H9 (cell line): ENCODE measurements at regions not wholly inside any gene's neighbourhood (a gene's known extent, or its start where the extent isn't known, plus 50 kb on each side); places are given as distances from the start of the nearest gene placed in this dataset.

Experiments used
- DNase-seq: peaks from one replicate; pipeline ENCODE4 v3.0.0-alpha.2; 2017
- H2AFZ ChIP-seq: one replicate; pipeline ENCODE4 v1.6.1; 2013; ENCODE audit warnings: mild to moderate bottlenecking, low read length, control low read depth, moderate library complexity
- H2AK5ac ChIP-seq: 2 replicates; pipeline ENCODE4 v1.6.1; 2013; ENCODE audit warnings: low read length, control low read depth, mixed read lengths; ENCODE audit not compliant: insufficient read length
- H2BK120ac ChIP-seq: one replicate; pipeline ENCODE4 v1.6.1; 2013; ENCODE audit warnings: low read depth, mild to moderate bottlenecking, low read length, control low read depth, inconsistent platforms; ENCODE audit not compliant: poor library complexity, severe bottlenecking
- H2BK12ac ChIP-seq: 2 replicates; pipeline ENCODE4 v1.6.1; 2013; ENCODE audit warnings: low read length, control low read depth, mixed read lengths, low read depth; ENCODE audit not compliant: insufficient read length
- H2BK15ac ChIP-seq: 2 replicates; pipeline ENCODE4 v1.6.1; 2013; ENCODE audit warnings: low read depth, low read length, control low read depth
- H2BK20ac ChIP-seq: one replicate; pipeline ENCODE4 v1.6.1; 2013; ENCODE audit warnings: low read depth, mild to moderate bottlenecking, low read length, control low read depth, inconsistent platforms; ENCODE audit not compliant: poor library complexity, severe bottlenecking
- H2BK5ac ChIP-seq: 2 replicates; pipeline ENCODE4 v1.6.1; 2013; ENCODE audit warnings: low read length, control low read depth, mixed read lengths; ENCODE audit not compliant: insufficient read length
- H3K14ac ChIP-seq: 2 replicates; pipeline ENCODE4 v1.6.1; 2013; ENCODE audit warnings: low read length, control low read depth; ENCODE audit not compliant: insufficient read depth
- H3K18ac ChIP-seq: 2 replicates; pipeline ENCODE4 v1.6.1; 2013; ENCODE audit warnings: low read depth, mild to moderate bottlenecking, mixed read lengths, low read length, control low read depth; ENCODE audit not compliant: insufficient read length
- H3K23ac ChIP-seq: 2 replicates; pipeline ENCODE4 v1.6.1; 2013; ENCODE audit warnings: low read length, control low read depth, mixed read lengths, low read depth; ENCODE audit not compliant: insufficient read length
- H3K23me2 ChIP-seq: 2 replicates; pipeline ENCODE4 v1.6.1; 2013; ENCODE audit warnings: low read depth, mild to moderate bottlenecking, mixed read lengths, low read length, control low read depth; ENCODE audit not compliant: insufficient read length, poor library complexity, severe bottlenecking
- H3K27ac ChIP-seq: 2 replicates; pipeline ENCODE4 v1.5.1; 2013; ENCODE audit warnings: low read length, control low read depth, mixed read lengths, low read depth; ENCODE audit not compliant: insufficient read length
- H3K27me3 ChIP-seq: 2 replicates; pipeline ENCODE4 v1.6.1; 2013; ENCODE audit warnings: low read length, control low read depth, inconsistent platforms; ENCODE audit not compliant: insufficient read depth
- H3K4ac ChIP-seq: 2 replicates; pipeline ENCODE4 v1.6.1; 2013; ENCODE audit warnings: low read depth, mild to moderate bottlenecking, control low read depth, inconsistent platforms, low read length, moderate library complexity
- H3K4me1 ChIP-seq: 2 replicates; pipeline ENCODE4 v1.6.1; 2013; ENCODE audit warnings: low read length, control low read depth, inconsistent platforms; ENCODE audit not compliant: insufficient read depth
- H3K4me2 ChIP-seq: 2 replicates; pipeline ENCODE4 v1.6.1; 2013; ENCODE audit warnings: low read length, control low read depth, mixed read lengths; ENCODE audit not compliant: insufficient read length, insufficient read depth
- H3K56ac ChIP-seq: 2 replicates; pipeline ENCODE4 v1.6.1; 2013; ENCODE audit warnings: low read depth, mild to moderate bottlenecking, mixed read lengths, low read length, control low read depth; ENCODE audit not compliant: insufficient read length
- H3K79me1 ChIP-seq: 2 replicates; pipeline ENCODE4 v1.6.1; 2013; ENCODE audit warnings: low read depth, mild to moderate bottlenecking, moderate library complexity, low read length, control low read depth, inconsistent platforms; ENCODE audit not compliant: insufficient read depth, poor library complexity, severe bottlenecking
- H3K79me2 ChIP-seq: 2 replicates; pipeline ENCODE4 v1.6.1; 2013; ENCODE audit warnings: low read length, control low read depth, inconsistent platforms; ENCODE audit not compliant: insufficient read depth
- H3K9ac ChIP-seq: 2 replicates; pipeline ENCODE4 v1.6.1; 2013; ENCODE audit warnings: low read length, control low read depth, mixed read lengths; ENCODE audit not compliant: insufficient read length; ENCODE audit errors: extremely low read depth
- H3K9me3 ChIP-seq: one replicate; pipeline ENCODE4 v1.6.1; 2013; ENCODE audit warnings: low read depth, low read length, inconsistent platforms; ENCODE audit not compliant: control insufficient read depth
- H3T11ph ChIP-seq: one replicate; pipeline ENCODE4 v1.6.1; 2013; ENCODE audit warnings: mild to moderate bottlenecking, low read length, control low read depth, inconsistent platforms
- H4K20me1 ChIP-seq: one replicate; pipeline ENCODE4 v1.6.1; 2013; ENCODE audit not compliant: control insufficient read depth, insufficient read length, insufficient read depth
- H4K5ac ChIP-seq: 2 replicates; pipeline ENCODE4 v1.6.1; 2013; ENCODE audit warnings: low read depth, mild to moderate bottlenecking, mixed read lengths, low read length, control low read depth; ENCODE audit not compliant: insufficient read length
- H4K8ac ChIP-seq: replicated peaks from 2 replicates; pipeline ENCODE4 v1.6.1; 2013; ENCODE audit warnings: low read length, control low read depth, mixed read lengths, low read depth; ENCODE audit not compliant: insufficient read length
- H4K91ac ChIP-seq: 2 replicates; pipeline ENCODE4 v1.6.1; 2013; ENCODE audit warnings: low read depth, mild to moderate bottlenecking, moderate library complexity, mixed read lengths, low read length, control low read depth; ENCODE audit not compliant: insufficient read length
- H3K27ac Mint-ChIP-seq, 3 experiments: 2 replicates in 2 of 3; 3 replicates in 1 of 3; pipeline ENCODE4 v1.8.0; 2020 to 2021; ENCODE audit warnings: mixed read lengths in 3 of 3, mild to moderate bottlenecking in 1 of 3, moderate library complexity in 1 of 3
- H3K27me3 Mint-ChIP-seq: 2 replicates; pipeline ENCODE4 v1.8.0; 2021; ENCODE audit warnings: low read depth, mild to moderate bottlenecking, moderate library complexity, mixed read lengths
- H3K36me3 Mint-ChIP-seq, 3 experiments: 2 replicates in 2 of 3; 3 replicates in 1 of 3; pipeline ENCODE4 v1.8.0; 2020 to 2021; ENCODE audit warnings: low read depth in 3 of 3, mixed read lengths in 3 of 3; ENCODE audit not compliant: insufficient read depth in 1 of 3
- H3K4me1 Mint-ChIP-seq, 2 experiments: 2 replicates each; pipeline ENCODE4 v1.8.0; 2020; ENCODE audit warnings: mixed read lengths in 2 of 2
- H3K4me3 Mint-ChIP-seq, 2 experiments: 2 replicates in 1 of 2; 3 replicates in 1 of 2; pipeline ENCODE4 v1.8.0; 2020 to 2021; ENCODE audit warnings: mild to moderate bottlenecking in 2 of 2, mixed read lengths in 2 of 2, moderate library complexity in 1 of 2
- H3K9me3 Mint-ChIP-seq, 2 experiments: 2 replicates in 1 of 2; 3 replicates in 1 of 2; pipeline ENCODE4 v1.8.0; 2020; ENCODE audit warnings: mild to moderate bottlenecking in 2 of 2, mixed read lengths in 2 of 2, moderate library complexity in 1 of 2
- CTCF ChIP-seq: fragments of 200-600 bp; sonication (generic); conservative IDR thresholded peaks from 3 replicates; pipeline ENCODE4 v1.8.0; 2021; ENCODE audit warnings: antibody characterized with exemption, mild to moderate bottlenecking
- WGBS: extraction: QIAGEN DNeasy Blood & Tissue Kit; methylation state at CpG from one replicate; pipeline ENCODE4 v1.1.7; 2013; ENCODE audit warnings: missing lambda C conversion rate, low lambda C conversion rate, mixed read lengths; ENCODE audit not compliant: insufficient read length; ENCODE audit errors: extremely low coverage; 5-methylcytosine and 5-hydroxymethylcytosine counted together

GRCh38 chr21:43348170-43348766 lies 78.7 kb downstream of the SIK1 start:
- no CpG with 5 or more reads among the region's 15 CpGs for WGBS
- H2AFZ ChIP-seq: no peak overlapping the region

More at GRCh38 chr21:43348170-43348766, 78.7 kb downstream of the SIK1 start:
- Histone ChIP-seq H3K79me1 (no peaks in the 10 kb centered on the region), H4K91ac (no peak overlapping the region), H4K5ac (no peak overlapping the region), H3T11ph (no peak overlapping the region), H2BK12ac (no peak overlapping the region), H3K4ac (no peak overlapping the region), H2BK5ac (no peak overlapping the region), H3K27me3 (no peaks in the 10 kb centered on the region), H2BK20ac (no peak overlapping the region), H4K20me1 (no peaks in the 10 kb centered on the region), H2BK120ac (no peak overlapping the region), H3K18ac (no peak overlapping the region), H3K14ac (no peak overlapping the region), H3K23me2 (no peaks in the 10 kb centered on the region), H3K79me2 (no peaks in the 10 kb centered on the region), H3K4me1 (no peaks in the 10 kb centered on the region), H2BK15ac (no peak overlapping the region), H3K56ac (no peak overlapping the region), H3K9ac (no peak overlapping the region), H3K23ac (no peak overlapping the region), H4K8ac (no peak overlapping the region), H3K9me3 (no peaks in the 10 kb centered on the region), H3K4me2 (no peak overlapping the region), H2AK5ac (no peak overlapping the region), H3K27ac (no peak overlapping the region)
- Mint-ChIP-seq H3K9me3 (no peaks in the 10 kb centered on the region), H3K4me3 (no peak overlapping the region), H3K36me3 (no peaks in the 10 kb centered on the region), H3K27me3 (no peaks in the 10 kb centered on the region; the same call in 1 of the 2 replicates), H3K27ac (no peak overlapping the region), H3K4me1 (peaks cover 3 to 26% of the 10 kb centered on the region in 2 experiments; a peak in 2 of 4 replicates)
- no peak for DNase-seq
- no peak for TF ChIP-seq CTCF
